SK-N-SH treated with all-trans-retinoic acid at 6 μM for 48 hours (cell line): ENCODE measurements at regions not wholly inside any gene's neighbourhood (a gene's known extent, or its start where the extent isn't known, plus 50 kb on each side); places are given as distances from the start of the nearest gene placed in this dataset.

Experiments used
- ATAC-seq: fragments of 200-7000 bp; cut with Tn5 transposase; 3 replicates; pipeline ENCODE4 v1.9.1; 2020; ENCODE audit warnings: mild to moderate bottlenecking, moderate library complexity
- ARNTL ChIP-seq: fragments of 450-650 bp; formaldehyde crosslinking; IDR thresholded peaks from 2 replicates; pipeline ENCODE4 v1.5.0; 2020; ENCODE audit warnings: low read depth, mild to moderate bottlenecking, moderate library complexity, borderline replicate concordance
- BACH2 ChIP-seq: fragments of 250-450 bp; sonication (Bioruptor Pico); IDR thresholded peaks from 2 replicates; pipeline ENCODE4 v1.9.0; 2021; ENCODE audit warnings: mild to moderate bottlenecking, borderline replicate concordance
- CSDC2 ChIP-seq: fragments of 250-450 bp; sonication (Bioruptor Pico); IDR thresholded peaks from 2 replicates; pipeline ENCODE4 v1.5.0; 2020; ENCODE audit warnings: mild to moderate bottlenecking, moderate library complexity
- CSRNP3 ChIP-seq: fragments of 250-450 bp; sonication (Bioruptor Pico); IDR thresholded peaks from 2 replicates; pipeline ENCODE4 v1.5.1; 2021; ENCODE audit warnings: mild to moderate bottlenecking, moderate library complexity
- ESRRG ChIP-seq: fragments of 250-450 bp; sonication (Bioruptor Pico); IDR thresholded peaks from 2 replicates; pipeline ENCODE4 v1.6.1; 2021; ENCODE audit warnings: mild to moderate bottlenecking
- GLIS3 ChIP-seq: fragments of 250-450 bp; sonication (Bioruptor Pico); IDR thresholded peaks from 2 replicates; pipeline ENCODE4 v1.5.0; 2020; ENCODE audit warnings: mild to moderate bottlenecking, moderate library complexity
- ISL1 ChIP-seq: fragments of 250-450 bp; sonication (Bioruptor Pico); IDR thresholded peaks from 2 replicates; pipeline ENCODE4 v2.1.2; 2022; ENCODE audit warnings: mild to moderate bottlenecking, moderate library complexity
- OSR1 ChIP-seq: fragments of 250-450 bp; sonication (Bioruptor Pico); IDR thresholded peaks from 2 replicates; pipeline ENCODE4 v1.8.0; 2022; ENCODE audit warnings: moderate library complexity, mild to moderate bottlenecking, inconsistent platforms
- POU6F1 ChIP-seq: fragments of 250-450 bp; sonication (Bioruptor Pico); IDR thresholded peaks from 2 replicates; pipeline ENCODE4 v1.8.0; 2021; ENCODE audit warnings: low read depth, mild to moderate bottlenecking, moderate library complexity, borderline replicate concordance
- RARB ChIP-seq: fragments of 250-450 bp; sonication (Bioruptor Pico); IDR thresholded peaks from 2 replicates; pipeline ENCODE4 v1.8.0; 2021; ENCODE audit warnings: mild to moderate bottlenecking, moderate library complexity
- SNAI2 ChIP-seq: fragments of 250-450 bp; sonication (Bioruptor Pico); IDR thresholded peaks from 2 replicates; pipeline ENCODE4 v1.5.0; 2020; ENCODE audit warnings: mild to moderate bottlenecking, moderate library complexity
- TOX ChIP-seq: fragments of 250-450 bp; sonication (Bioruptor Pico); IDR thresholded peaks from 2 replicates; pipeline ENCODE4 v1.8.0; 2021; ENCODE audit warnings: mild to moderate bottlenecking, moderate library complexity, borderline replicate concordance
- TSHZ2 ChIP-seq: fragments of 250-450 bp; sonication (Bioruptor Pico); IDR thresholded peaks from 2 replicates; pipeline ENCODE4 v1.5.0; 2020; ENCODE audit warnings: mild to moderate bottlenecking, moderate library complexity
- ZC3H10 ChIP-seq: fragments of 250-450 bp; sonication (Bioruptor Pico); IDR thresholded peaks from 2 replicates; pipeline ENCODE4 v1.5.1; 2021; ENCODE audit warnings: mild to moderate bottlenecking, moderate library complexity
- ZFP3 ChIP-seq: fragments of 250-450 bp; sonication (Bioruptor Pico); IDR thresholded peaks from 2 replicates; pipeline ENCODE4 v1.5.0; 2020; ENCODE audit warnings: mild to moderate bottlenecking, moderate library complexity
- ZFP30 ChIP-seq: fragments of 450-650 bp; formaldehyde crosslinking; IDR thresholded peaks from 2 replicates; pipeline ENCODE4 v1.5.0; 2022; ENCODE audit warnings: mild to moderate bottlenecking, moderate library complexity
- ZNF565 ChIP-seq: fragments of 450-650 bp; formaldehyde crosslinking; conservative IDR thresholded peaks from 2 replicates; pipeline ENCODE4 v1.5.0; 2020; ENCODE audit warnings: low read depth, mild to moderate bottlenecking, moderate library complexity
- ZNF8 ChIP-seq: fragments of 450-650 bp; formaldehyde crosslinking; IDR thresholded peaks from 2 replicates; pipeline ENCODE4 v1.5.0; 2020; ENCODE audit warnings: mild to moderate bottlenecking, moderate library complexity
- TF ChIP-seq, protein P1 (sequence below): fragments of 250-450 bp; sonication (Bioruptor Pico); IDR thresholded peaks from 2 replicates; pipeline ENCODE4 v1.8.0; 2020; ENCODE audit warnings: mild to moderate bottlenecking, moderate library complexity, borderline replicate concordance

DNA sequence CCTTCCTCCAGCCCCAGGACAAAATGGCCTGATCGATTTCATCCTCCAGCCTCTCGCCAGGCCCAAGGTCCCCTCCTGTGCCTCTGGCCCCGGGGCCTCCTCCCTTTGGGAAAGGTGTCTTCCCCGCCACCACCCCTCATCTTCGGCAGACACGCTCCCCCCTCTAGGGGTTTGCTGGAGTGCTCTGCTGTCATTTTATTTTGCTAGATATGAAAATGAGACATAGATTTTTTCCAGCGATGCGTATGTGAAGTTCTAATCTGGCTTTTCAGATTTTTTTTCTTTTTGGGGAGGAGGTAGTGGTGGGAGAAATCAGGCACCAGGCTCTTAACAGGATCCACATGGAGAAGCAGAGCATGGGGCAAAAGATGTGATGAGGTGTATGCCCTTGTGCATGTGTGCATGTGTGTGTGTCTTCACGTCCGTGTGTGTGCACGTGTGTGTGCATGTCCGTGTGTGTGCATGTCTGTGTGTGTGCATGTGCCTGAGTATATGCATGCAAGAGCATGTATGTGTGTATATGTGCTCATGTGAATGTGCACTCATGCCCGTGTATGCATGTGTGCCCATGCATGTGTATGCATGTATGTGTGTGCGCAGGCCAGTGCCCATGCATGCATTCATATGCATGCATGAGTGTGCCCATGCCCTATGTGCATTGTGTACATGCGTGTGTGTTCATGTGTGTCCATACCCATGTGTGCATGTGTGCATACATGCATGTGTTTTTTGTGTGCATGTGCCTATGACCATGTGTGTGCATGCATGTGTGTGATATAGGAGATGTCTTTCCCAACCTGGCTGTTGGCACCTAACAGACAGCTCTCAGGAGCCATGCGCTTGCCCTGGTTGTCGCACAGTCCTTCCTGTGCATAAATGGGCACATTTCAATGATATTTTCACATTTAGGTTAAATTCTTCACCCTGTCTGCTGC, 203.0 kb downstream of the RBM19 start:
- no peak for ATAC-seq
- TF ChIP-seq GLIS3 (CRISPR knock-in tag): no peak

DNA sequence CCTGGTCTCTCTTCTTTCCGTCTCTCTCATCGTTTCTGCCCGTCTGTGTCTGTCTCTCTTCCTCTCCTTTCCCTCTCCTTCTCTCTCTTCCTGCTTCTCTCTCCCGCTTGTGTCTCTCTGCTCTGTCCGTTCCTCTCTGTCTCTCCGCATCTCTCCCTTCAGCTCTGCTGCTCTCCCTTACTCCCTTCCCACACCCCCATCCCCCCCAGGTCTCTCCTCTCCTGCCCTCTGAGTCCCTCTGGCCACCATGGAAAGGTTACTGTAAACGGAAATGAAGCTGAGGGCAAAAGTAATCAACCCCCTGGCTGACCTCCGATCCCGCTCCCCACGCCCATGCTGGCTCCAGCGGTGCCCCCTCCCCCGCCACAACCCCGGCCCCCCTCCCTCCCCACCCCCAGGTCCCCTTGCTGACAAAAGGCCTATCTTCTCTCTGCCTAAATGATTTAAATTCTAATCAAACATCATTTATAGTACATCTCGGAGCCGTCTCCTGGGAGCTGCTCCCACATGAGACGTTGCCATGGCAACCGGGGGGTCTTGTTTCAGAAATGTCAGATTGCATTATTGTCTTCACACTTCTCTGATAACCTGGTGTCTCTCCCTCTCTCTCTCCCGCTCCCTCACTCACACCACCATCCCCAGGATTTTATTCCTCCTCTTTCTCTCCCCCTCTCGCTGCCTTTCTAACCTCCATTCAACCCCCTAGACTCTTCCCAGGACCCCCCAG, 203.8 kb downstream of the RBM19 start:
- no peak for ATAC-seq
- TF ChIP-seq ZNF8 (CRISPR knock-in tag): no peak
- TF ChIP-seq POU6F1 (CRISPR knock-in tag): no peak
- TF ChIP-seq CSRNP3 (CRISPR knock-in tag): no peak
- TF ChIP-seq TOX: no peak
- TF ChIP-seq ZC3H10 (CRISPR knock-in tag): no peak

GRCh38 chr12:113759135-113759534, 207.0 kb downstream of the RBM19 start:
- TF ChIP-seq ESRRG (no peak), ZNF8 (CRISPR knock-in tag) (no peak)
- ATAC-seq: no peak

- TF ChIP-seq ZC3H10 (CRISPR knock-in tag) (no peak), CSDC2 (CRISPR knock-in tag) (no peak), SNAI2 (no peak), ZFP3 (CRISPR knock-in tag) (no peak), GLIS3 (CRISPR knock-in tag) (no peak), ARNTL (CRISPR knock-in tag) (no peak), OSR1 (CRISPR knock-in tag) (no peak), ZFP30 (no peak), ZNF565 (CRISPR knock-in tag) (no peak), CSRNP3 (CRISPR knock-in tag) (no peak), BACH2 (CRISPR knock-in tag) (no peak), TOX (no peak), ISL1 (CRISPR knock-in tag) (no peak), RARB (CRISPR knock-in tag) (no peak), ZNF8 (CRISPR knock-in tag) (no peak), TSHZ2 (no peak)
- TF ChIP-seq, protein P1, sequence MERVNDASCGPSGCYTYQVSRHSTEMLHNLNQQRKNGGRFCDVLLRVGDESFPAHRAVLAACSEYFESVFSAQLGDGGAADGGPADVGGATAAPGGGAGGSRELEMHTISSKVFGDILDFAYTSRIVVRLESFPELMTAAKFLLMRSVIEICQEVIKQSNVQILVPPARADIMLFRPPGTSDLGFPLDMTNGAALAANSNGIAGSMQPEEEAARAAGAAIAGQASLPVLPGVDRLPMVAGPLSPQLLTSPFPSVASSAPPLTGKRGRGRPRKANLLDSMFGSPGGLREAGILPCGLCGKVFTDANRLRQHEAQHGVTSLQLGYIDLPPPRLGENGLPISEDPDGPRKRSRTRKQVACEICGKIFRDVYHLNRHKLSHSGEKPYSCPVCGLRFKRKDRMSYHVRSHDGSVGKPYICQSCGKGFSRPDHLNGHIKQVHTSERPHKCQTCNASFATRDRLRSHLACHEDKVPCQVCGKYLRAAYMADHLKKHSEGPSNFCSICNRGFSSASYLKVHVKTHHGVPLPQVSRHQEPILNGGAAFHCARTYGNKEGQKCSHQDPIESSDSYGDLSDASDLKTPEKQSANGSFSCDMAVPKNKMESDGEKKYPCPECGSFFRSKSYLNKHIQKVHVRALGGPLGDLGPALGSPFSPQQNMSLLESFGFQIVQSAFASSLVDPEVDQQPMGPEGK (CRISPR knock-in tag): no peak
- ATAC-seq: no peak
Measured at GRCh38 chr12:113758165-113758924, 207.8 kb downstream of the RBM19 start.
